ENCODE measurements at regions not wholly inside any gene's neighbourhood (a gene's known extent, or its start where the extent isn't known, plus 50 kb on each side); places are given as distances from the start of the nearest gene placed in this dataset.
A peak's percentile ranks its signal among the peaks of the same experiment; 100 is the strongest.
"Not testable (repeated sequence)": the region's sequence is repeated elsewhere in the genome, so short reads cannot be mapped to it uniquely, and the experiment has no call there.

- Mint-ChIP-seq H3K4me3 (ENCODE audit: unreplicated experiment) (no peak overlapping the region), H3K9me3 (ENCODE audit: unreplicated experiment) (no peaks in the 10 kb centered on the region), H3K36me3 (ENCODE audit: unreplicated experiment) (no peaks in the 10 kb centered on the region), H3K27ac (ENCODE audit: unreplicated experiment) (peak overlapping the region; percentile 1), H3K4me1 (ENCODE audit: low read depth, unreplicated experiment) (peaks cover 8% of the 10 kb centered on the region), H3K27me3 (ENCODE audit: unreplicated experiment) (peaks cover 2% of the 10 kb centered on the region)
- no peak for TF ChIP-seq CTCF (IDR thresholded peaks at IDR 0.05; ENCODE audit: partially characterized antibody, unreplicated experiment)
- DNase-seq = no peak
Measured at GRCh38 chr14:43356382-43356781, 1150.7 kb downstream of the FSCB start.

GRCh38 chr14:43341921-43342320, 1165.2 kb downstream of the FSCB start:
- TF ChIP-seq CTCF (IDR thresholded peaks at IDR 0.05; ENCODE audit: partially characterized antibody, unreplicated experiment) = no peak
- no peak for DNase-seq

GRCh38 chr14:43338713-43339112, 1168.4 kb downstream of the FSCB start:
- H3K4me3 Mint-ChIP-seq (ENCODE audit: unreplicated experiment) = no peak overlapping the region
- H3K27me3 Mint-ChIP-seq (ENCODE audit: unreplicated experiment) = no peaks in the 10 kb centered on the region
- H3K27ac Mint-ChIP-seq (ENCODE audit: unreplicated experiment) = no peak overlapping the region
- no peak for TF ChIP-seq CTCF (IDR thresholded peaks at IDR 0.05; ENCODE audit: partially characterized antibody, unreplicated experiment)
- DNase-seq = no peak
- no peaks in the 10 kb centered on the region for H3K36me3 Mint-ChIP-seq (ENCODE audit: unreplicated experiment)
- H3K9me3 Mint-ChIP-seq (ENCODE audit: unreplicated experiment) = no peaks in the 10 kb centered on the region
- H3K4me1 Mint-ChIP-seq (ENCODE audit: low read depth, unreplicated experiment) = no peaks in the 10 kb centered on the region

More at GRCh38 chr14:43341921-43342320, 1165.2 kb downstream of the FSCB start:
- Mint-ChIP-seq H3K9me3 (ENCODE audit: unreplicated experiment) (no peaks in the 10 kb centered on the region), H3K36me3 (ENCODE audit: unreplicated experiment) (no peaks in the 10 kb centered on the region), H3K27ac (ENCODE audit: unreplicated experiment) (no peak overlapping the region), H3K27me3 (ENCODE audit: unreplicated experiment) (peaks cover under 1% of the 10 kb centered on the region), H3K4me1 (ENCODE audit: low read depth, unreplicated experiment) (no peaks in the 10 kb centered on the region), H3K4me3 (ENCODE audit: unreplicated experiment) (no peak overlapping the region)

- Mint-ChIP-seq H3K9me3 (ENCODE audit: unreplicated experiment) (no peaks in the 10 kb centered on the region), H3K27ac (ENCODE audit: unreplicated experiment) (no peak overlapping the region), H3K36me3 (ENCODE audit: unreplicated experiment) (no peaks in the 10 kb centered on the region), H3K4me3 (ENCODE audit: unreplicated experiment) (no peak overlapping the region), H3K27me3 (ENCODE audit: unreplicated experiment) (no peaks in the 10 kb centered on the region), H3K4me1 (ENCODE audit: low read depth, unreplicated experiment) (no peaks in the 10 kb centered on the region)
- no peak for DNase-seq
- no peak for TF ChIP-seq CTCF (IDR thresholded peaks at IDR 0.05; ENCODE audit: partially characterized antibody, unreplicated experiment)
Measured at GRCh38 chr14:43336351-43336750, 1170.7 kb downstream of the FSCB start.

GRCh38 chr14:43326501-43327407, 1180.3 kb downstream of the FSCB start:
- not testable (repeated sequence) for DNase-seq; H3K4me3 Mint-ChIP-seq (ENCODE audit: unreplicated experiment); H3K9me3 Mint-ChIP-seq (ENCODE audit: unreplicated experiment); H3K36me3 Mint-ChIP-seq (ENCODE audit: unreplicated experiment); H3K4me1 Mint-ChIP-seq (ENCODE audit: low read depth, unreplicated experiment); H3K27ac Mint-ChIP-seq (ENCODE audit: unreplicated experiment); H3K27me3 Mint-ChIP-seq (ENCODE audit: unreplicated experiment)
